ENCODE measurements at regions not wholly inside any gene's neighbourhood (a gene's known extent, or its start where the extent isn't known, plus 50 kb on each side); places are given as distances from the start of the nearest gene placed in this dataset.

- no peak for DNase-seq (ENCODE audit: low spot score)
- no peak for TF ChIP-seq CTCF (IDR thresholded peaks at IDR 0.05; ENCODE audit: extremely low read depth, missing control alignments)
Observed at GRCh38 chr2:526918-527317, 150.3 kb downstream of the TMEM18 start.

- no peak for DNase-seq (ENCODE audit: low spot score)
- TF ChIP-seq CTCF (IDR thresholded peaks at IDR 0.05; ENCODE audit: extremely low read depth, missing control alignments): no peak
Observed at GRCh38 chr2:525611-526010, 151.6 kb downstream of the TMEM18 start.

GRCh38 chr2:525021-525420 lies 152.2 kb downstream of the TMEM18 start:
- no peak for TF ChIP-seq CTCF (IDR thresholded peaks at IDR 0.05; ENCODE audit: extremely low read depth, missing control alignments)
- DNase-seq (ENCODE audit: low spot score): no peak

GRCh38 chr2:524442-524841 lies 152.8 kb downstream of the TMEM18 start:
- no peak for DNase-seq (ENCODE audit: low spot score)

GRCh38 chr2:523698-524270 lies 153.4 kb downstream of the TMEM18 start:
- DNase-seq (ENCODE audit: low spot score): no peak
- no peak for TF ChIP-seq CTCF (IDR thresholded peaks at IDR 0.05; ENCODE audit: extremely low read depth, missing control alignments)

More at GRCh38 chr2:524442-524841, 152.8 kb downstream of the TMEM18 start:
- TF ChIP-seq CTCF (IDR thresholded peaks at IDR 0.05; ENCODE audit: extremely low read depth, missing control alignments): no peak

GRCh38 chr2:522776-523175 lies 154.4 kb downstream of the TMEM18 start:
- DNase-seq (ENCODE audit: low spot score): no peak
- no peak for TF ChIP-seq CTCF (IDR thresholded peaks at IDR 0.05; ENCODE audit: extremely low read depth, missing control alignments)

GRCh38 chr2:521853-522530 lies 155.2 kb downstream of the TMEM18 start:
- no peak for DNase-seq (ENCODE audit: low spot score)
- no peak for TF ChIP-seq CTCF (IDR thresholded peaks at IDR 0.05; ENCODE audit: extremely low read depth, missing control alignments)

Measured in GM20000 (cell line).